Neuronal stem cell (in vitro differentiated cells): ENCODE measurements at regions not wholly inside any gene's neighbourhood (a gene's known extent, or its start where the extent isn't known, plus 50 kb on each side); places are given as distances from the start of the nearest gene placed in this dataset.
A peak's percentile ranks its signal among the peaks of the same experiment; 100 is the strongest.
"Not testable (repeated sequence)": the region's sequence is repeated elsewhere in the genome, so short reads cannot be mapped to it uniquely, and the experiment has no call there.

Source experiments
- DNase-seq: peaks from one replicate; pipeline ENCODE4 v3.0.0-alpha.2; 2013; ENCODE audit warnings: low spot score
- H2AFZ ChIP-seq: one replicate; pipeline ENCODE4 v1.6.1; 2013; ENCODE audit warnings: mild to moderate bottlenecking, low read length, inconsistent platforms
- H2AK5ac ChIP-seq: 2 replicates; pipeline ENCODE4 v1.6.1; 2013; ENCODE audit warnings: low read depth, mild to moderate bottlenecking, inconsistent platforms, low read length, moderate library complexity, mixed read lengths
- H2BK120ac ChIP-seq: 2 replicates; pipeline ENCODE4 v1.6.1; 2013; ENCODE audit warnings: low read depth, mild to moderate bottlenecking, inconsistent platforms, low read length, moderate library complexity, mixed read lengths
- H2BK12ac ChIP-seq: one replicate; pipeline ENCODE4 v1.6.1; 2013; ENCODE audit warnings: low read length, inconsistent platforms
- H2BK15ac ChIP-seq: 2 replicates; pipeline ENCODE4 v1.6.1; 2013; ENCODE audit warnings: mild to moderate bottlenecking, low read length, inconsistent platforms, mixed read lengths
- H2BK5ac ChIP-seq: one replicate; pipeline ENCODE4 v1.6.1; 2013; ENCODE audit warnings: inconsistent platforms, mild to moderate bottlenecking, low read length, moderate library complexity
- H3K14ac ChIP-seq: one replicate; pipeline ENCODE4 v1.6.1; 2013; ENCODE audit warnings: low read length, inconsistent platforms
- H3K18ac ChIP-seq: 2 replicates; pipeline ENCODE4 v1.6.1; 2013; ENCODE audit warnings: low read length, inconsistent platforms
- H3K23ac ChIP-seq: 2 replicates; pipeline ENCODE4 v1.6.1; 2013; ENCODE audit warnings: low read depth, mild to moderate bottlenecking, mixed read lengths, low read length, inconsistent platforms; ENCODE audit not compliant: poor library complexity
- H3K27ac ChIP-seq: replicated peaks from 3 replicates; pipeline ENCODE4 v1.5.1; 2013; ENCODE audit warnings: low read length, inconsistent platforms
- H3K27me3 ChIP-seq, 3 experiments: 2 replicates each; pipeline ENCODE4 v1.6.1; 2013; ENCODE audit warnings: low read length in 3 of 3, mild to moderate bottlenecking in 2 of 3, inconsistent platforms in 1 of 3, low read depth in 1 of 3, mixed read lengths in 1 of 3, moderate library complexity in 1 of 3; ENCODE audit not compliant: control insufficient read depth in 3 of 3, insufficient read depth in 3 of 3
- H3K36me3 ChIP-seq, 2 donors: replicated peaks in 1 of 2; 2 replicates each; pipeline ENCODE4 v1.6.1; 2013; ENCODE audit warnings: low read length in 2 of 2; ENCODE audit not compliant: control insufficient read depth in 2 of 2, insufficient read depth in 2 of 2
- H3K4ac ChIP-seq: 2 replicates; pipeline ENCODE4 v1.6.1; 2013; ENCODE audit warnings: inconsistent platforms, mild to moderate bottlenecking, low read length, moderate library complexity
- H3K4me1 ChIP-seq, 2 donors: 1 replicate in 1 of 2; 2 replicates in 1 of 2; pipeline ENCODE4 v1.6.1; 2013; ENCODE audit warnings: low read length in 2 of 2, low read depth in 1 of 2; ENCODE audit not compliant: control insufficient read depth in 2 of 2, insufficient read depth in 1 of 2
- H3K4me2 ChIP-seq: one replicate; pipeline ENCODE4 v1.6.1; 2013; ENCODE audit warnings: mild to moderate bottlenecking, low read length, inconsistent platforms; ENCODE audit not compliant: insufficient read depth, poor library complexity, severe bottlenecking
- H3K4me3 ChIP-seq, 2 donors: 2 replicates each; pipeline ENCODE4 v1.5.1; 2013; ENCODE audit warnings: low read length in 2 of 2, mild to moderate bottlenecking in 2 of 2, inconsistent platforms in 1 of 2, moderate library complexity in 1 of 2
- H3K79me1 ChIP-seq: one replicate; pipeline ENCODE4 v1.6.1; 2013; ENCODE audit warnings: low read depth, mild to moderate bottlenecking, inconsistent platforms, low read length, moderate library complexity
- H3K9ac ChIP-seq: one replicate; pipeline ENCODE4 v1.6.1; 2013; ENCODE audit warnings: mild to moderate bottlenecking, low read depth, low read length, inconsistent platforms; ENCODE audit not compliant: poor library complexity
- H3K9me3 ChIP-seq, 2 donors: replicated peaks in 1 of 2; 2 replicates each; pipeline versions ENCODE3 to v1.6.1; 2013; ENCODE audit warnings: low read length in 2 of 2, mild to moderate bottlenecking in 2 of 2, inconsistent platforms in 1 of 2, low read depth in 1 of 2, mixed read lengths in 1 of 2, moderate library complexity in 1 of 2; ENCODE audit not compliant: control insufficient read depth in 2 of 2, insufficient read depth in 1 of 2
- H4K8ac ChIP-seq: one replicate; pipeline ENCODE4 v1.6.1; 2013; ENCODE audit warnings: low read depth, mild to moderate bottlenecking, inconsistent platforms, low read length, moderate library complexity
- H4K91ac ChIP-seq: one replicate; pipeline ENCODE4 v1.6.1; 2013; ENCODE audit warnings: low read length, low read depth, mild to moderate bottlenecking, inconsistent platforms; ENCODE audit not compliant: poor library complexity
- WGBS, 2 donors: extraction: QIAGEN DNeasy Blood & Tissue Kit; methylation state at CpG; one replicate each; pipeline ENCODE4 v1.1.7; 2013; ENCODE audit warnings: missing lambda C conversion rate in 2 of 2, mixed read lengths in 1 of 2; ENCODE audit not compliant: insufficient read length in 2 of 2, insufficient replicate concordance in 1 of 2; ENCODE audit errors: extremely low coverage in 2 of 2; 5-methylcytosine and 5-hydroxymethylcytosine counted together

DNA sequence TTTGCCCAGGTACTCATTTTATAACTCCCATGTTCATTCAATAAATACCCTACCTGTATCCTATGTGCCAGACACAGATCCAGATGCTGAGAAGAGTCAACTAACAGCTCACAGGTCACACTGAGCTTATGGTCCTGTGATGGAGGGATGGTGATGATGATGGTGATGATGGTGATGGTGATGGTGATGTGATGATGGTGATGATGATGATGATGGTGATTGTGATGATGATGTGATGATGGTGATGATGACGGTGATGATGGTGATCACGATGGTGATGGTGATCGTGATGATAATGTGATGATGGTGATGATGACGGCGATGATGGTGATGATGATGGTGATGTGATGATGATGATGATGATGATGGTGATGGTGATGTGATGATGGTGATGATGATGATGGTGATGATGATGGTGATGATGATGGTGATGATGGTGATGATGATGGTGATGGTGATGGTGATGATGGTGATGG lies 315.6 kb upstream of the SFSWAP start:
- not testable (repeated sequence) for H2BK5ac ChIP-seq, H3K18ac ChIP-seq, H3K4me2 ChIP-seq, H3K4ac ChIP-seq, H4K8ac ChIP-seq, H3K4me3 ChIP-seq, DNase-seq, H2BK12ac ChIP-seq, H3K27me3 ChIP-seq, H2AFZ ChIP-seq, H3K23ac ChIP-seq, H3K14ac ChIP-seq, H2AK5ac ChIP-seq, H2BK120ac ChIP-seq, H4K91ac ChIP-seq, H3K27ac ChIP-seq, H3K79me1 ChIP-seq, H2BK15ac ChIP-seq, H3K9ac ChIP-seq, H3K36me3 ChIP-seq
- WGBS, 2 donors: 100% methylated on average over 4 to 5 of the region's 5 CpGs
- H3K4me1 ChIP-seq: peaks cover 0 to 13% of the 10 kb centered on the region in 2 donors
- H3K9me3 ChIP-seq: peaks cover 10 to 25% of the 10 kb centered on the region in 2 donors

DNA sequence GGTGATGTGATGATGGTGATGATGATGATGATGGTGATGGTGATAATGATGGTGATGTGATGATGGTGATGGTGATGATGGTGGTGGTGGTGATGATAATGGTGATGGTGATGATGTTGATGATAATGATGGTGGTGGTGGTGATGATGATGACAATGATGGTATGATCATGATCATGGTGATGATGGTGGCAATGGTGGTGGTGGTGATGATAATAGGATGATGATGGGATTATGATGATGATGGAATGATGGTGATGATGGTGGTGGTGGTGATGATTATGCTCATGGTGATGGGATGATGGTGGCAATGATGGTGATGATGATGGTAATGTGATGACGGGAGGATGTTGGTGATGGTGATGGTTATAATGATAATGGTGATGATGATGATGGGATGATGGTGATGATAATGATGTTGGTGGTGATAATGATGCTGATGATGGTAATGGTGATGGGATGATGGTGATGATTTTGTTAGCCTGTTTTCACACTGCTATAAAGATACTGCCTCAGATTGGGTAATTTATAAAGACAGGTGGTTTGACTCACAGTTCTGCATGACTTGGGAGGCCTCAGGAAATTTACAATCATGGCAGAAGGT lies 314.8 kb upstream of the SFSWAP start:
- H3K4ac ChIP-seq: no peak overlapping the region
- no peak overlapping the region for H2BK12ac ChIP-seq
- H3K79me1 ChIP-seq: no peaks in the 10 kb centered on the region
- H3K14ac ChIP-seq: no peak overlapping the region
- no peak overlapping the region for H2BK15ac ChIP-seq
- no peak overlapping the region for H2AK5ac ChIP-seq
- no peak overlapping the region for H2BK120ac ChIP-seq
- no peak overlapping the region for H3K18ac ChIP-seq
- H3K9ac ChIP-seq: peak overlapping the region; percentile 70
- peaks cover 0 to 6% of the 10 kb centered on the region in 2 donors for H3K4me1 ChIP-seq
- no peak overlapping the region for H2AFZ ChIP-seq
- peaks cover 10 to 25% of the 10 kb centered on the region in 2 donors for H3K9me3 ChIP-seq
- H3K27ac ChIP-seq: no peak overlapping the region
- H3K4me2 ChIP-seq: no peak overlapping the region
- no peaks in the 10 kb centered on the region for H3K27me3 ChIP-seq
- H4K8ac ChIP-seq: no peak overlapping the region
- DNase-seq: no peak
- H2BK5ac ChIP-seq: no peak overlapping the region
- WGBS, 2 donors: 100% methylated on average over 1 of the region's 1 CpG
- no peak overlapping the region for H4K91ac ChIP-seq
- no peak overlapping the region for H3K4me3 ChIP-seq
- no peaks in the 10 kb centered on the region for H3K36me3 ChIP-seq
- H3K23ac ChIP-seq: no peak overlapping the region

GRCh38 chr12:131397493-131398181 lies 313.3 kb upstream of the SFSWAP start:
- no peak overlapping the region for H2BK5ac ChIP-seq

DNA sequence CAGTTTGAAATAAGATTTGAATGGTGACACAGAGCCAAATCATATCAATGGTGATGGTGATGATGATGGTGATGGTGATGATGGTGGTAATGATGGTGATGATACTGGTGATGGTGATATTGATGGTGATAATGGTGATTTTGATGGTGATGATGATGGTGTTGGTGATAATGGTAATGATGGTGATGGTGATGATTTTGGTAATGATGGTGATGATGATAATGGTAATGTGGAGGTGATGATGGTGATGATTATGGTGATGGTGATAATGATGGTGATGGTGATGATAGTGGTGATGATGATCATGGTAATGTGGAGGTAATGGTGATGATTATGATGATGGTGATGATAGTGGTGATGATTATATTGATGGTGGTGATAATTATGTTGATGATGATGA lies 311.9 kb upstream of the SFSWAP start:
- no peak overlapping the region for H3K9ac ChIP-seq
- H3K4me1 ChIP-seq: peaks cover 0 to 2% of the 10 kb centered on the region in 2 donors
- H3K4me3 ChIP-seq: no peak overlapping the region
- H3K18ac ChIP-seq: no peak overlapping the region
- no peak overlapping the region for H2BK5ac ChIP-seq
- no peak overlapping the region for H2BK15ac ChIP-seq
- no peak overlapping the region for H2AK5ac ChIP-seq
- H3K4ac ChIP-seq: no peak overlapping the region
- no peak overlapping the region for H2BK12ac ChIP-seq
- H3K9me3 ChIP-seq: peaks cover 10 to 25% of the 10 kb centered on the region in 2 donors
- no peak for DNase-seq
- H3K79me1 ChIP-seq: no peaks in the 10 kb centered on the region
- H2BK120ac ChIP-seq: no peak overlapping the region
- H4K8ac ChIP-seq: no peak overlapping the region
- H3K14ac ChIP-seq: no peak overlapping the region
- no peaks in the 10 kb centered on the region for H3K36me3 ChIP-seq
- H3K27me3 ChIP-seq: no peaks in the 10 kb centered on the region
- H3K4me2 ChIP-seq: no peak overlapping the region
- H4K91ac ChIP-seq: no peak overlapping the region
- no peak overlapping the region for H3K23ac ChIP-seq
- H2AFZ ChIP-seq: no peak overlapping the region
- no peak overlapping the region for H3K27ac ChIP-seq

More at GRCh38 chr12:131397493-131398181, 313.3 kb upstream of the SFSWAP start:
- Histone ChIP-seq H2BK12ac (no peak overlapping the region), H3K79me1 (no peaks in the 10 kb centered on the region), H2BK120ac (no peak overlapping the region), H3K27ac (no peak overlapping the region), H3K23ac (no peak overlapping the region), H3K4me3 (no peak overlapping the region), H2BK15ac (no peak overlapping the region), H3K4me1 (peaks cover 0 to 2% of the 10 kb centered on the region in 2 donors), H3K9me3 (peaks cover 10 to 25% of the 10 kb centered on the region in 2 donors), H3K36me3 (no peaks in the 10 kb centered on the region), H4K8ac (no peak overlapping the region), H3K14ac (no peak overlapping the region), H2AK5ac (no peak overlapping the region), H3K27me3 (no peaks in the 10 kb centered on the region), H2AFZ (no peak overlapping the region), H3K18ac (no peak overlapping the region), H3K4ac (no peak overlapping the region), H3K9ac (no peak overlapping the region), H4K91ac (no peak overlapping the region), H3K4me2 (no peak overlapping the region)
- no peak for DNase-seq
- no CpG with 5 or more reads among the region's 5 CpGs for WGBS, 2 donors
